ENCODE measurements at regions not wholly inside any gene's neighbourhood (a gene's known extent, or its start where the extent isn't known, plus 50 kb on each side); places are given as distances from the start of the nearest gene placed in this dataset.

- DNase-seq (ENCODE audit: low spot score), result no peak
Measured at GRCh38 chr14:101482066-101482465, 79.2 kb upstream of the DIO3 start.

GRCh38 chr14:101483829-101484228, 77.5 kb upstream of the DIO3 start:
- no peak for DNase-seq (ENCODE audit: low spot score)

- no peak for DNase-seq (ENCODE audit: low spot score)
Measured at GRCh38 chr14:101489092-101489760, 72.1 kb upstream of the DIO3 start.

- DNase-seq (ENCODE audit: low spot score), result no peak
Measured at GRCh38 chr14:101490771-101491170, 70.5 kb upstream of the DIO3 start.

- no peak for DNase-seq (ENCODE audit: low spot score)
Measured at GRCh38 chr14:101491841-101492240, 69.5 kb upstream of the DIO3 start.

GRCh38 chr14:101492716-101493115, 68.6 kb upstream of the DIO3 start:
- no peak for DNase-seq (ENCODE audit: low spot score)

- no peak for DNase-seq (ENCODE audit: low spot score)
Measured at GRCh38 chr14:101494826-101495225, 66.5 kb upstream of the DIO3 start.

GRCh38 chr14:101495284-101495683, 66.0 kb upstream of the DIO3 start:
- DNase-seq (ENCODE audit: low spot score), result no peak

GRCh38 chr14:101495827-101496775, 65.2 kb upstream of the DIO3 start:
- no peak for DNase-seq (ENCODE audit: low spot score)

GRCh38 chr14:101496776-101497683, 64.3 kb upstream of the DIO3 start:
- DNase-seq (ENCODE audit: low spot score), result no peak

- no peak for DNase-seq (ENCODE audit: low spot score)
Measured at GRCh38 chr14:101497684-101498525, 63.4 kb upstream of the DIO3 start.

GRCh38 chr14:101498526-101498860, 62.8 kb upstream of the DIO3 start:
- DNase-seq (ENCODE audit: low spot score), result no peak

GRCh38 chr14:101499080-101499479, 62.2 kb upstream of the DIO3 start:
- DNase-seq (ENCODE audit: low spot score), result no peak

GRCh38 chr14:101499513-101499912, 61.8 kb upstream of the DIO3 start:
- no peak for DNase-seq (ENCODE audit: low spot score)

GRCh38 chr14:101500061-101500460, 61.2 kb upstream of the DIO3 start:
- no peak for DNase-seq (ENCODE audit: low spot score)

- no peak for DNase-seq (ENCODE audit: low spot score)
Measured at GRCh38 chr14:101500681-101501080, 60.6 kb upstream of the DIO3 start.

- DNase-seq (ENCODE audit: low spot score), result no peak
Measured at GRCh38 chr14:101501341-101501740, 60.0 kb upstream of the DIO3 start.

GRCh38 chr14:101501858-101502615, 59.3 kb upstream of the DIO3 start:
- DNase-seq (ENCODE audit: low spot score), result no peak

- no peak for DNase-seq (ENCODE audit: low spot score)
Measured at GRCh38 chr14:101502761-101503392, 58.4 kb upstream of the DIO3 start.

GRCh38 chr14:101503431-101504095, 57.7 kb upstream of the DIO3 start:
- DNase-seq (ENCODE audit: low spot score), result no peak

Data from CD4-positive, alpha-beta T cell treated with Interleukin-15 for 4 hours (primary cell).